ENCODE measurements at regions not wholly inside any gene's neighbourhood (a gene's known extent, or its start where the extent isn't known, plus 50 kb on each side); places are given as distances from the start of the nearest gene placed in this dataset.

DNA sequence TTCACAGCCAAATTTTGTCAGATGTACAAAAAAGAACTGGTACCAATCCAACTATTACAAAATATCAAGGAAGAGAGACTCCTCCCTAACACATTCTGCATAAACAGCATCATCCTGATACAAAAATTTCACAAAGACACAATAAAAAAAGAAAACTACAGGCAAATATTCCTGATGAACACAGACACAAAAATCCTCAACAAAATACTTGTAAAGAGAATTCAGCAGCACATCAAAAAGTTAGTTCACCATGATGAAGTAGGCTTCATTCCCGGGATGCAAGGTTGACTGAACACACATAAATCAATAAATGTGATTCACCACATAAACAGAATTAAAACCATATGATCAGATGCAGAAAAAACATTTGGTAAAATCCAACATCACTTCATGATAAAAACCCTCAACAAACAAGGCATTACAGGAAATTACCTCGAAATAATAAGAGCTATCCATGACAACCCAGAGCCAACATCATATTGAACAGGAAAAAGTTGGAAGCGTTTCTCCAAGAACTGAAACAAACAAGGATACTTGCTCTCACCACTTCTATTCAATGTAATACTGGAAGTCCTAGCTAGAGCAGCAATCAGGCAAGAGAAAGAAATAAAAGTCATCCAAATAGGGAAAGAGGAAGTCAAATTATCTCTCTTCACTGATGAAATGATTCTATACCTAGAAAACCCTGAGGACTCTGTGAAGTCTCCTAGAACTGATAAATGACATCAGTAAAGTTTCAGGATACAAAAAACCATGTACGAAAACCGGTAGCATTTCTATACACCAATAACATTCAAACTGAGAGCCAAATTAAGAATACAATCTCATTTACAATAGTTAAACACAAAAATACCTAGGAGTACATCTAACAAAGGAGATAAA, 223.1 kb downstream of the REEP3 start:
- TF ChIP-seq, protein P1, sequence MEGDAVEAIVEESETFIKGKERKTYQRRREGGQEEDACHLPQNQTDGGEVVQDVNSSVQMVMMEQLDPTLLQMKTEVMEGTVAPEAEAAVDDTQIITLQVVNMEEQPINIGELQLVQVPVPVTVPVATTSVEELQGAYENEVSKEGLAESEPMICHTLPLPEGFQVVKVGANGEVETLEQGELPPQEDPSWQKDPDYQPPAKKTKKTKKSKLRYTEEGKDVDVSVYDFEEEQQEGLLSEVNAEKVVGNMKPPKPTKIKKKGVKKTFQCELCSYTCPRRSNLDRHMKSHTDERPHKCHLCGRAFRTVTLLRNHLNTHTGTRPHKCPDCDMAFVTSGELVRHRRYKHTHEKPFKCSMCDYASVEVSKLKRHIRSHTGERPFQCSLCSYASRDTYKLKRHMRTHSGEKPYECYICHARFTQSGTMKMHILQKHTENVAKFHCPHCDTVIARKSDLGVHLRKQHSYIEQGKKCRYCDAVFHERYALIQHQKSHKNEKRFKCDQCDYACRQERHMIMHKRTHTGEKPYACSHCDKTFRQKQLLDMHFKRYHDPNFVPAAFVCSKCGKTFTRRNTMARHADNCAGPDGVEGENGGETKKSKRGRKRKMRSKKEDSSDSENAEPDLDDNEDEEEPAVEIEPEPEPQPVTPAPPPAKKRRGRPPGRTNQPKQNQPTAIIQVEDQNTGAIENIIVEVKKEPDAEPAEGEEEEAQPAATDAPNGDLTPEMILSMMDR (IDR thresholded peaks at IDR 0.05): no peak
- TF ChIP-seq EZH2 (IDR thresholded peaks at IDR 0.05) (no peak), EZH2phosphoT487 (IDR thresholded peaks at IDR 0.05) (no peak)

Data from neural progenitor cell (in vitro differentiated cells).